Fibroblast of villous mesenchyme (primary cell): ENCODE measurements at regions not wholly inside any gene's neighbourhood (a gene's known extent, or its start where the extent isn't known, plus 50 kb on each side); places are given as distances from the start of the nearest gene placed in this dataset.

Experiments
- DNase-seq: peaks from one replicate; pipeline ENCODE4 v3.0.0-alpha.2; 2010; ENCODE audit warnings: low read depth
- H3K4me3 ChIP-seq: 2 replicates; pipeline ENCODE4 v1.5.1; 2011; ENCODE audit warnings: low read depth, mild to moderate bottlenecking, low read length
- TF ChIP-seq, protein P1 (sequence below): IDR thresholded peaks from 2 replicates; pipeline ENCODE4 v1.5.1; 2012; ENCODE audit warnings: low read depth, mild to moderate bottlenecking, low read length; ENCODE audit not compliant: insufficient read depth

DNA sequence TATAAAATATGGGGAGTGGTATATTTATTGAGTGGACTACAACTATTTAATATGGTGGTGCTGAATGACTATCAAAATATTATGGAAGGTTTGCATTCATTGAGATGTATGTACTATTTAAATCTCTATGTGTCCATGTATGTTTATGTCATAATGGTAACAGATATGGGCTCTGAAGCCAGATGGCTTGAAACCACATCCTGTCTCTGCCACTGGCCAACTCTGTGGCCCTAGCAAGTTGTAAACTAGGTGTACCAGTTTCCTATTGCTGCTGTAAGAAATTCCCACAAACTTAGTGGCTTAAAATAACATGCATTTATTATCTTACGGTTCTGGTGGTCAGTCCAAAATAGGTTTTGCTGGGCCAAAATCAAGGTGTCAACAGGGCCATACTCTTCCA, 198.1 kb upstream of the NFE2L3 start:
- TF ChIP-seq, protein P1, sequence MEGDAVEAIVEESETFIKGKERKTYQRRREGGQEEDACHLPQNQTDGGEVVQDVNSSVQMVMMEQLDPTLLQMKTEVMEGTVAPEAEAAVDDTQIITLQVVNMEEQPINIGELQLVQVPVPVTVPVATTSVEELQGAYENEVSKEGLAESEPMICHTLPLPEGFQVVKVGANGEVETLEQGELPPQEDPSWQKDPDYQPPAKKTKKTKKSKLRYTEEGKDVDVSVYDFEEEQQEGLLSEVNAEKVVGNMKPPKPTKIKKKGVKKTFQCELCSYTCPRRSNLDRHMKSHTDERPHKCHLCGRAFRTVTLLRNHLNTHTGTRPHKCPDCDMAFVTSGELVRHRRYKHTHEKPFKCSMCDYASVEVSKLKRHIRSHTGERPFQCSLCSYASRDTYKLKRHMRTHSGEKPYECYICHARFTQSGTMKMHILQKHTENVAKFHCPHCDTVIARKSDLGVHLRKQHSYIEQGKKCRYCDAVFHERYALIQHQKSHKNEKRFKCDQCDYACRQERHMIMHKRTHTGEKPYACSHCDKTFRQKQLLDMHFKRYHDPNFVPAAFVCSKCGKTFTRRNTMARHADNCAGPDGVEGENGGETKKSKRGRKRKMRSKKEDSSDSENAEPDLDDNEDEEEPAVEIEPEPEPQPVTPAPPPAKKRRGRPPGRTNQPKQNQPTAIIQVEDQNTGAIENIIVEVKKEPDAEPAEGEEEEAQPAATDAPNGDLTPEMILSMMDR, result no peak
- peak; percentile 7 for DNase-seq
- H3K4me3 ChIP-seq, result no peak overlapping the region

- TF ChIP-seq, protein P1, result no peak
- no peak overlapping the region for H3K4me3 ChIP-seq
- no peak for DNase-seq
Measured at GRCh38 chr7:25954395-25954794, 197.6 kb upstream of the NFE2L3 start.

- no peak overlapping the region for H3K4me3 ChIP-seq
- TF ChIP-seq, protein P1, result no peak
- no peak for DNase-seq
Measured at GRCh38 chr7:25959168-25959734, 192.7 kb upstream of the NFE2L3 start.

DNA sequence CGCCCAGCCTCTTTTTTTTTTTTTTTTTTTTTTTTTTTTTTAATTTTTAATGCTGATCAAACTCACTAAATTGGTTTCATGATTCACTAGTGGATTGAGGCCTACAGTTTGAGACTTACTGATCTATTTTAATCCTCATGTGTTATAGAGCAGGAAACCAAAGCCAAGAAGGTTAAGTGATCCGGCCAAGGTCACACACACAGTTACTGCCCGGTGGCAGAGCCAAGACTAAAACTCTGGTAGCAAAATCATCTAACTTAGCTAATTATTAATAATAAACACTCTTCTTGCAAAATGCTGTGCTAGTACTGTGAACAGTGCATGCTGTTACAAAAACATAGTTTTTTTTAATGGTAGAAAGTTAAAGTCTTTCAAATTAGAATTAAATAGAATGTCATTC, 188.3 kb upstream of the NFE2L3 start:
- no peak for DNase-seq
- H3K4me3 ChIP-seq, result no peak overlapping the region
- TF ChIP-seq, protein P1, result no peak

GRCh38 chr7:25964483-25964991, 187.5 kb upstream of the NFE2L3 start:
- H3K4me3 ChIP-seq, result no peak overlapping the region
- no peak for DNase-seq
- TF ChIP-seq, protein P1, result no peak

DNA sequence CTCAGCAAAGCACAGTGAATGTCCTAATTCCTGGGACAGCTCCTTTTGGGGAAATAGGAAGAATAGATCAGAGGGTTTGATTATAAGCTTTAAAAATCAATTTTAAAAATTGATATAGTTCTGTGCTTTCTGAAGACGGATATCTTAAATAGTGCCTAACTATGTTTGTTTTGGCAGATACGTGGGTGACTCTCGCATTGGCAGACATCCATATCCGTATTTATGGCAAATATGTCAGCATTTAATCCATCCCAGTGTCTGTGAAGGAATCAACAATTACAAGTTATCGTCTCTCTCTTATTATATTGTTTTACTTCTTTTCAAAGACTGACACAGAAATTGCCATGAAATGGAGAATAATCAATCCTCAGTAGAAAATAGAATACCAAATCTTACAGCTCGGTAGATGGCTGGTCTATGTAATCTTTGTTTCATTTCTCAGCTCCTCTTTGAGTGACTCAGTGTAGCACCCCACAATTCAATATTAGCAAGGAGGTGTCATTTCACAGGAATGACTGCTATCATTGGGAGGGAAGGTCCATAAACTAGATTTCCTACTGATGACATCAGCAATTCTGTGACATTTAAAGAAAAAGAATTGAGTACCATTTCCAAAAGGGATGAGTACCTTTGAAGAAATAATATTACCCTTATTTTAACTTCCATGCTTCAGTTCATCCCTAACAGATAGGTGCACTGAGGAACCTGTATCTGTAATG, 186.4 kb upstream of the NFE2L3 start:
- no peak overlapping the region for H3K4me3 ChIP-seq
- TF ChIP-seq, protein P1, result no peak
- DNase-seq, result no peak

- TF ChIP-seq, protein P1, result no peak
- no peak for DNase-seq
Measured at GRCh38 chr7:25966469-25966868, 185.5 kb upstream of the NFE2L3 start.

More at GRCh38 chr7:25966469-25966868, 185.5 kb upstream of the NFE2L3 start:
- H3K4me3 ChIP-seq, result no peak overlapping the region
